ENCODE measurements at regions not wholly inside any gene's neighbourhood (a gene's known extent, or its start where the extent isn't known, plus 50 kb on each side); places are given as distances from the start of the nearest gene placed in this dataset.

GRCh38 chr6:113439866-113440265 is 417.3 kb upstream of the MARCKS start:
- TF ChIP-seq TAF1 (IDR thresholded peaks at IDR 0.05; ENCODE audit: borderline replicate concordance, insufficient read depth, low read length) (no peak), POLR2AphosphoS5 (IDR thresholded peaks at IDR 0.05; ENCODE audit: low read depth, low read length) (no peak), SIN3A (IDR thresholded peaks at IDR 0.05; ENCODE audit: borderline replicate concordance, insufficient read depth, low read length) (no peak), REST (IDR thresholded peaks at IDR 0.05; ENCODE audit: insufficient read depth in 1 of 2, low read depth in 2 of 2, low read length in 2 of 2) (no peak), FOXP2 (optimal IDR thresholded peaks at IDR 0.05; ENCODE audit: borderline replicate concordance, extremely low read depth, extremely low read length, insufficient read depth) (no peak)

GRCh38 chr6:113442040-113442439 is 415.1 kb upstream of the MARCKS start:
- TF ChIP-seq SIN3A (IDR thresholded peaks at IDR 0.05; ENCODE audit: borderline replicate concordance, insufficient read depth, low read length) (no peak), TAF1 (IDR thresholded peaks at IDR 0.05; ENCODE audit: borderline replicate concordance, insufficient read depth, low read length) (no peak), FOXP2 (optimal IDR thresholded peaks at IDR 0.05; ENCODE audit: borderline replicate concordance, extremely low read depth, extremely low read length, insufficient read depth) (no peak), POLR2AphosphoS5 (IDR thresholded peaks at IDR 0.05; ENCODE audit: low read depth, low read length) (no peak), REST (IDR thresholded peaks at IDR 0.05; ENCODE audit: insufficient read depth in 1 of 2, low read depth in 2 of 2, low read length in 2 of 2) (no peak)

- TF ChIP-seq FOXP2 (optimal IDR thresholded peaks at IDR 0.05; ENCODE audit: borderline replicate concordance, extremely low read depth, extremely low read length, insufficient read depth) (no peak), SIN3A (IDR thresholded peaks at IDR 0.05; ENCODE audit: borderline replicate concordance, insufficient read depth, low read length) (no peak), TAF1 (IDR thresholded peaks at IDR 0.05; ENCODE audit: borderline replicate concordance, insufficient read depth, low read length) (no peak), POLR2AphosphoS5 (IDR thresholded peaks at IDR 0.05; ENCODE audit: low read depth, low read length) (no peak), REST (IDR thresholded peaks at IDR 0.05; ENCODE audit: insufficient read depth in 1 of 2, low read depth in 2 of 2, low read length in 2 of 2) (no peak)
Observed at GRCh38 chr6:113445201-113445600, 411.9 kb upstream of the MARCKS start.

- no peak for TF ChIP-seq POLR2AphosphoS5 (IDR thresholded peaks at IDR 0.05; ENCODE audit: low read depth, low read length)
- TF ChIP-seq REST (IDR thresholded peaks at IDR 0.05; ENCODE audit: insufficient read depth in 1 of 2, low read depth in 2 of 2, low read length in 2 of 2) = no peak
- TF ChIP-seq SIN3A (IDR thresholded peaks at IDR 0.05; ENCODE audit: borderline replicate concordance, insufficient read depth, low read length) = no peak
- TF ChIP-seq TAF1 (IDR thresholded peaks at IDR 0.05; ENCODE audit: borderline replicate concordance, insufficient read depth, low read length) = peak; percentile 22; the same call in 1 of the 2 replicates
- TF ChIP-seq FOXP2 (optimal IDR thresholded peaks at IDR 0.05; ENCODE audit: borderline replicate concordance, extremely low read depth, extremely low read length, insufficient read depth) = no peak
Observed at GRCh38 chr6:113447088-113447831, 409.9 kb upstream of the MARCKS start.
